HCT116 (cell line): ENCODE measurements at regions not wholly inside any gene's neighbourhood (a gene's known extent, or its start where the extent isn't known, plus 50 kb on each side); places are given as distances from the start of the nearest gene placed in this dataset.

ENCODE experiments used
- POLR2AphosphoS5 ChIP-seq: IDR thresholded peaks from 2 replicates; pipeline ENCODE4 v1.6.1; 2011; ENCODE audit warnings: mild to moderate bottlenecking, low read depth, low read length, moderate library complexity
- SRF ChIP-seq: IDR thresholded peaks from 2 replicates; pipeline ENCODE4 v1.6.1; 2012; ENCODE audit warnings: low read depth

GRCh38 chr18:59054496-59055287 lies 85.0 kb upstream of the SEC11C start:
- TF ChIP-seq POLR2AphosphoS5 (no peak), SRF (no peak)
